Ishikawa (cell line): ENCODE measurements at regions not wholly inside any gene's neighbourhood (a gene's known extent, or its start where the extent isn't known, plus 50 kb on each side); places are given as distances from the start of the nearest gene placed in this dataset.

Experiments
- CEBPB ChIP-seq: IDR thresholded peaks from 2 replicates; pipeline ENCODE4 v1.6.1; 2012
- CREB1 ChIP-seq: IDR thresholded peaks from 2 replicates; pipeline ENCODE4 v1.6.1; 2012; ENCODE audit warnings: low read depth
- EGR1 ChIP-seq: IDR thresholded peaks from 2 replicates; pipeline ENCODE4 v1.6.1; 2012
- EP300 ChIP-seq: IDR thresholded peaks from 2 replicates; pipeline ENCODE4 v1.6.1; 2012; ENCODE audit warnings: borderline replicate concordance
- FOXM1 ChIP-seq: IDR thresholded peaks from 2 replicates; pipeline ENCODE4 v1.6.1; 2012; ENCODE audit warnings: low read depth, borderline replicate concordance
- NFIC ChIP-seq: IDR thresholded peaks from 2 replicates; pipeline ENCODE4 v1.6.1; 2012
- RAD21 ChIP-seq: IDR thresholded peaks from 2 replicates; pipeline ENCODE4 v1.6.1; 2012; ENCODE audit warnings: low read depth
- TAF1 ChIP-seq: IDR thresholded peaks from 2 replicates; pipeline ENCODE4 v1.6.1; 2012; ENCODE audit warnings: low read depth, mild to moderate bottlenecking
- TCF12 ChIP-seq: IDR thresholded peaks from 2 replicates; pipeline ENCODE4 v1.6.1; 2012; ENCODE audit warnings: low read depth
- TEAD4 ChIP-seq: IDR thresholded peaks from 2 replicates; pipeline ENCODE4 v1.6.1; 2012
- USF1 ChIP-seq: IDR thresholded peaks from 2 replicates; pipeline ENCODE4 v1.6.1; 2012
- YY1 ChIP-seq: IDR thresholded peaks from 2 replicates; pipeline ENCODE4 v1.6.1; 2012; ENCODE audit warnings: low read depth
- ZBTB7A ChIP-seq: IDR thresholded peaks from 2 replicates; pipeline ENCODE4 v1.6.1; 2012; ENCODE audit warnings: low read depth
- TF ChIP-seq, protein P1 (sequence below): IDR thresholded peaks from 2 replicates; pipeline ENCODE4 v1.6.1; 2012
- TF ChIP-seq, protein P2 (sequence below): IDR thresholded peaks from 2 replicates; pipeline ENCODE4 v1.6.1; 2012; ENCODE audit warnings: low read depth, mild to moderate bottlenecking

DNA sequence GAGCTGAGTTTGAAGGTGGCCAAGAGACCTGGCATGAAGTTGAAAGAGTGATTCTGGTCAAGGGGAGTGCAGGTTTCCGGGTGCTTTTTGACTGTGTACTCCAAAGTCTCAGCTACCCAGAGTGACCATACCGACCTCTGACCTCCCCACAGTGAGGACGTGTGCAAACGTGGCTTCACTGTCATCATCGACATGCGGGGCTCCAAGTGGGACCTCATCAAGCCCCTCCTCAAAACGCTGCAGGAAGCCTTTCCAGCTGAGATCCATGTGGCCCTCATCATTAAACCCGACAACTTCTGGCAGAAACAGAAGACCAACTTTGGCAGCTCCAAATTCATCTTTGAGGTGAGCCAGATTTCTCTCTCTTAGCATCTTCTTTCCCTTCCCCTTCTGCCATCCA is 272.4 kb upstream of the ROPN1 start:
- TF ChIP-seq, protein P1, sequence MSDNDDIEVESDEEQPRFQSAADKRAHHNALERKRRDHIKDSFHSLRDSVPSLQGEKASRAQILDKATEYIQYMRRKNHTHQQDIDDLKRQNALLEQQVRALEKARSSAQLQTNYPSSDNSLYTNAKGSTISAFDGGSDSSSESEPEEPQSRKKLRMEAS: no peak
- TF ChIP-seq NFIC: no peak
- TF ChIP-seq, protein P2, sequence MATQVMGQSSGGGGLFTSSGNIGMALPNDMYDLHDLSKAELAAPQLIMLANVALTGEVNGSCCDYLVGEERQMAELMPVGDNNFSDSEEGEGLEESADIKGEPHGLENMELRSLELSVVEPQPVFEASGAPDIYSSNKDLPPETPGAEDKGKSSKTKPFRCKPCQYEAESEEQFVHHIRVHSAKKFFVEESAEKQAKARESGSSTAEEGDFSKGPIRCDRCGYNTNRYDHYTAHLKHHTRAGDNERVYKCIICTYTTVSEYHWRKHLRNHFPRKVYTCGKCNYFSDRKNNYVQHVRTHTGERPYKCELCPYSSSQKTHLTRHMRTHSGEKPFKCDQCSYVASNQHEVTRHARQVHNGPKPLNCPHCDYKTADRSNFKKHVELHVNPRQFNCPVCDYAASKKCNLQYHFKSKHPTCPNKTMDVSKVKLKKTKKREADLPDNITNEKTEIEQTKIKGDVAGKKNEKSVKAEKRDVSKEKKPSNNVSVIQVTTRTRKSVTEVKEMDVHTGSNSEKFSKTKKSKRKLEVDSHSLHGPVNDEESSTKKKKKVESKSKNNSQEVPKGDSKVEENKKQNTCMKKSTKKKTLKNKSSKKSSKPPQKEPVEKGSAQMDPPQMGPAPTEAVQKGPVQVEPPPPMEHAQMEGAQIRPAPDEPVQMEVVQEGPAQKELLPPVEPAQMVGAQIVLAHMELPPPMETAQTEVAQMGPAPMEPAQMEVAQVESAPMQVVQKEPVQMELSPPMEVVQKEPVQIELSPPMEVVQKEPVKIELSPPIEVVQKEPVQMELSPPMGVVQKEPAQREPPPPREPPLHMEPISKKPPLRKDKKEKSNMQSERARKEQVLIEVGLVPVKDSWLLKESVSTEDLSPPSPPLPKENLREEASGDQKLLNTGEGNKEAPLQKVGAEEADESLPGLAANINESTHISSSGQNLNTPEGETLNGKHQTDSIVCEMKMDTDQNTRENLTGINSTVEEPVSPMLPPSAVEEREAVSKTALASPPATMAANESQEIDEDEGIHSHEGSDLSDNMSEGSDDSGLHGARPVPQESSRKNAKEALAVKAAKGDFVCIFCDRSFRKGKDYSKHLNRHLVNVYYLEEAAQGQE: no peak
- TF ChIP-seq CREB1: no peak
- TF ChIP-seq TEAD4: no peak
- TF ChIP-seq YY1: no peak
- TF ChIP-seq FOXM1: no peak
- TF ChIP-seq TAF1: no peak
- TF ChIP-seq RAD21: no peak
- no peak for TF ChIP-seq USF1
- no peak for TF ChIP-seq EGR1
- no peak for TF ChIP-seq ZBTB7A
- no peak for TF ChIP-seq CEBPB
- no peak for TF ChIP-seq TCF12
- no peak for TF ChIP-seq EP300

DNA sequence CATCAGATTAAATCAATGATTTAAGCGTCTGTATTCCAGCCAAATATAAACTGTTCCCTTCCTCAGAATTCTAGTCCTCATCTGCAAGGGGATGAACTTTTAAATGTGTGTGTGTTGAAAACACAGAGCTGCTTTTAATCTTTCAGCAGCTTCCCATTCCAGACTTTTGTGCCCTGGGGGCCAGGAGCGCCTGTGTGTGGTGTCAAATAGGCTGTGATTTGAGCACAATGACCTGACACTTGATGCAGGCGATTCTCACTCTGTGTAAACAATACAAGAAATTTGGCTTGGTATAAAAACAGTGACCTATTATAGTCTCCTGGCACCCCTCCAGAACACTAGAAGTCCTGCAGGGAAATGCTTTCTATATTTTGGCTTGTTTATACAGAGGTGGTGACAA is 274.6 kb upstream of the ROPN1 start:
- peak; percentile 52 for TF ChIP-seq EP300
- no peak for TF ChIP-seq TEAD4
- TF ChIP-seq NFIC: peak; percentile 69
- TF ChIP-seq TCF12: 0 out of 2 replicates have a peak, but pooled peaks have one; percentile 33
- no peak for TF ChIP-seq YY1

- TF ChIP-seq CREB1: no peak
- no peak for TF ChIP-seq EGR1
- TF ChIP-seq TEAD4: 0 out of 2 replicates have a peak, but pooled peaks have one; percentile 7
- TF ChIP-seq TAF1: no peak
- TF ChIP-seq NFIC: no peak
- no peak for TF ChIP-seq CEBPB
- no peak for TF ChIP-seq USF1
- TF ChIP-seq TCF12: no peak
- TF ChIP-seq RAD21: no peak
- TF ChIP-seq, protein P2: no peak
- TF ChIP-seq, protein P1: no peak
- TF ChIP-seq EP300: peak; percentile 29; the same call in 1 of the 2 replicates
- TF ChIP-seq FOXM1: no peak
- no peak for TF ChIP-seq ZBTB7A
- TF ChIP-seq YY1: no peak
Observed at GRCh38 chr3:124267406-124267805, 275.5 kb upstream of the ROPN1 start.

DNA sequence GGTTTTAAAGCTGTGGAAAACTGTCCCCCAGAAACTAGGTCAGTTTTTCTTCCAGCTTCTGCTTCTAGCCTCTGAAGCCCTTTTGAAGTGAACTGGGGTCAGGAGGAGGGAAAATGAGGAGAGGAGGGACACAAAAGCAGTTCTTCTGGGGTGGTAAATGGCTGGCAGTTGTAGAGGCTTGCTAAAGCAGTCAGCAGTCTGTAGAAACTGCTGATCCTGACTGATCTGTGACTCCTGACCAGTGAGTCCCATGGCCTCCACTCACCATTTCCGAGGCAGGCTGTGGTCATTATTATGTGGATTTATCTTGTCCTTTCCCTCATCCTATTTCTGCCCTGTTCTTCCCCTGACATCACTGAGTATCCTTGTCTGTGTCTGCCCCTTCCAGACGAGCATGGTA is 276.4 kb upstream of the ROPN1 start:
- TF ChIP-seq, protein P1: no peak
- TF ChIP-seq RAD21 (no peak), CREB1 (no peak), YY1 (no peak), ZBTB7A (no peak), TEAD4 (no peak), NFIC (no peak), EGR1 (no peak), TCF12 (no peak), EP300 (no peak), TAF1 (no peak), FOXM1 (no peak), CEBPB (no peak), USF1 (no peak)
- TF ChIP-seq, protein P2: no peak
